ENCODE measurements at regions not wholly inside any gene's neighbourhood (a gene's known extent, or its start where the extent isn't known, plus 50 kb on each side); places are given as distances from the start of the nearest gene placed in this dataset.

DNA sequence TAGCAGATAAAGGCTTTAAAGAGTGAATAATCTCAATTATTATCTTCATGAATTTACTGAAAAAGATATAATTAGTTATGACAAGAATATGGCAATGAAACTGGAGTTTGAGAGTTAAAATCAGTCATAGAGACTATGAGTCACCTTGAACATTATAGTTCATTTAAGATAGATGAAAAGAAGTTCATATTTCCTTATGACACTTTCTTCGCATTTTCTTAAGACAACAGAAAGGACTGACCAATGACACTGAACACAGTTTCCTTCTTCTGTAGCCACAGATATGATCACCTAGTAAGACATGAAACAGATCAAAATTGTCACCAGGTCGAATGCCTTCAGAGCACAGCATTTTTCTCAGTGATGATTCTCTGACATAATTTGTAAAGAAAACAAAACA is 202.1 kb downstream of the KLF12 start:
- Mint-ChIP-seq H3K36me3 (ENCODE audit: low read depth) (peaks cover 3% of the 10 kb centered on the region), H3K4me1 (ENCODE audit: low read depth) (peaks cover 17% of the 10 kb centered on the region), H3K4me3 (no peak overlapping the region), H3K27me3 (ENCODE audit: low read depth) (no peaks in the 10 kb centered on the region), H3K27ac (no peak overlapping the region), H3K9me3 (ENCODE audit: insufficient read depth) (no peaks in the 10 kb centered on the region)
- ChIA-PET POLR2A (no interaction called here), CTCF (no interaction called here)
- ATAC-seq (no peak), DNase-seq (no peak)

DNA sequence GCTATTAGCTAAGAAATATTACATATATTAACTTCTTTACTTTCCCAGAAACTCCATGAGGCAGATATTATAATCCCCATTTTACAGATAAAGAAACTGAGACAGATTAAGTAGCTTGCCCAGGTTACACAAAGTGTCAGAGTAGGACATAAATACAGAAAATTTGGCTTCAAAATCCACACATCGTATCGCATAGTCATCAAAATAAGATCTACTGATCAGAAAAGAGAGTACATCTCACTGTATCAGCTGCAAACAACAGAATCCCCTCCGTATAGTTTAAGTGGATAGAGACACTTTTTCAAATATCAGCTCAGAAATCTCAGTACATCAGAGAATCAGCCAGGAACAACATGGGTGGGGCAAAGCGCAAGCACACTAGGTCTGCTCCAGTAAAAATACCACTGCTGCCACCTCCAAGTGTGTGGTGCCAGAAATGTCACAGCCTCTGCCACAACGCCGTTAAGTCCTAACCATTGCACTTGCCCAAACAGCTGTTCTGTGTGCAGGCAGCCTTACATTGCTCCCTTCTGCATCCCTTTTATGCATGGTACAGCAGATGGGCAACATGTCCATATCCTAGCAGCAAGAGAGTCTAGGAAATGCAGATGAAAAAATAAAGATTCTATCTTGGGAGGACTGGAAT is 204.8 kb downstream of the KLF12 start:
- CTCF ChIA-PET, result no interaction called here
- Mint-ChIP-seq H3K36me3 (ENCODE audit: low read depth) (peaks cover under 1% of the 10 kb centered on the region), H3K4me1 (ENCODE audit: low read depth) (peaks cover 29% of the 10 kb centered on the region), H3K9me3 (ENCODE audit: insufficient read depth) (no peaks in the 10 kb centered on the region), H3K27ac (no peak overlapping the region), H3K27me3 (ENCODE audit: low read depth) (no peaks in the 10 kb centered on the region), H3K4me3 (no peak overlapping the region)
- no peak for DNase-seq
- POLR2A ChIA-PET, result no interaction called here
- ATAC-seq, result no peak

DNA sequence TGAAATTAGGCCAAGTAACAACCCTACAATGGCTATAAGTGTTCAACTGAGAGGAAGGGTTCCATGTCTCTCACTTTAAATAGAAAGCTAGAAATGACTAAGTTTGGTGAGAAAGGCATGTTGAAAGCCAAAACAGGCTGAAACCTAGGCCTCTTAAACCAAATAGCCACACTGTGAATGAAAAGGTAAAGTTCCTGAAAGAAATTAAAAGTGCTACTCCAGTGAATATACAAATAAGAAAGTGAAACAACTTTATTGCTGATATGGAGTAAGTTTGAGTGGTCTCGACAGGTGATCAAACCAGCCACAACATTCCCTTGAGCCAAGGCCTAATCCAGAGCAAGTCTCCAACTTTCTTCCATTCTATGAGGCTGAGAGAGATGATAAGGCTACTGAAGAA is 209.6 kb downstream of the KLF12 start:
- Mint-ChIP-seq H3K27ac (peak overlapping the region; percentile 7), H3K9me3 (ENCODE audit: insufficient read depth) (no peaks in the 10 kb centered on the region), H3K36me3 (ENCODE audit: low read depth) (peaks cover 3% of the 10 kb centered on the region), H3K27me3 (ENCODE audit: low read depth) (no peaks in the 10 kb centered on the region), H3K4me1 (ENCODE audit: low read depth) (peaks cover 21% of the 10 kb centered on the region), H3K4me3 (no peak overlapping the region)
- POLR2A ChIA-PET, result no interaction called here
- DNase-seq (no peak), ATAC-seq (no peak)
- CTCF ChIA-PET, result interaction anchor here (0.7 kb wide), 1 partner anchor 12 kb away, joined by 3 read pairs; no protein-coding TSS in a partner anchor

DNA sequence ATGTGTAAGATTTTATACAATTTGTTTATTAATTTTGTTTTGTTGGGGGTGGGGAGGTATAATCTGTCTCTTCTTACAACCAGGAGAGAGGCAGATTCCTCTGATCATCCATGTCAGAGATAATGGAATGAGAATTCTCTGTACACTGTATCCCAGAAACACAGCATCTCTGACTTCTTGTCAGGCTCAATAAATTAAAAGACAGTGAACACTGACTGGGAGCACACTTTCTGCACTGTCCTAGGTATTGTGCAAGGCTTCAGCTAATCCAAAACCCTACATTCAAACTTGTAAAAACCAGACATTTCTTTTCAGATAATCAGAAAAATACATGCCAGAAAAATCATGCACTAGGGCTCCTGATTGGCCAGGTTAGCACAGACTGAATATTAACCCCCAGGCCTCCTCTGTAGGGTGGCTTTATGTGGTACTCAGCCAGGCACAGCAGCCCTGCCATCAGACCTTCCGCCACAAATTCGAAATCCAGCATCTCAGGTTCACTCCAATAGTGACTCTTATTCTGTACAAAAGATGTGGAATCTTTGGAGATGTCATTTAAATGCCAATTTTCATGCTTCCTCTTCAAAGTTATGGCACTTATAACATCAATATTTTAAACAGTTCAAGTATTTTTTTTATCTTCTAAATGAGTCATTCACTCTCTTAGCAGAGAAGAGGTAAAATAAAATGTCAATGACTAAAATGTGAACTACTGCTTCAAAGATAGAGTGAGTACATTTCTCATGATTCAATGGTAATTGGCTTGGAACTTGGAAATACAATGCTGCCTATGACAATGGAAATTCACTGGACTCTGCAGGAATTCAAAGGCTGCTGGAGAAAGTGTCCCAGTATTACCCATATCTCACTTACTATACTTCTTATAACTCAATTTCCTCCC is 211.5 kb downstream of the KLF12 start:
- H3K27ac Mint-ChIP-seq, result no peak overlapping the region
- ATAC-seq, result no peak
- no peak for DNase-seq
- peaks cover 3% of the 10 kb centered on the region for H3K36me3 Mint-ChIP-seq (ENCODE audit: low read depth)
- ChIA-PET CTCF (interaction anchor here (1.6 kb wide), 1 partner anchor 10 kb away, joined by 3 read pairs; no protein-coding TSS in a partner anchor), POLR2A (interaction anchor here (0.9 kb wide), 1 partner anchor 24 kb away, joined by 3 read pairs; no protein-coding TSS in a partner anchor)
- H3K27me3 Mint-ChIP-seq (ENCODE audit: low read depth), result no peaks in the 10 kb centered on the region
- H3K4me3 Mint-ChIP-seq, result no peak overlapping the region
- peaks cover 21% of the 10 kb centered on the region for H3K4me1 Mint-ChIP-seq (ENCODE audit: low read depth)
- no peaks in the 10 kb centered on the region for H3K9me3 Mint-ChIP-seq (ENCODE audit: insufficient read depth)

DNA sequence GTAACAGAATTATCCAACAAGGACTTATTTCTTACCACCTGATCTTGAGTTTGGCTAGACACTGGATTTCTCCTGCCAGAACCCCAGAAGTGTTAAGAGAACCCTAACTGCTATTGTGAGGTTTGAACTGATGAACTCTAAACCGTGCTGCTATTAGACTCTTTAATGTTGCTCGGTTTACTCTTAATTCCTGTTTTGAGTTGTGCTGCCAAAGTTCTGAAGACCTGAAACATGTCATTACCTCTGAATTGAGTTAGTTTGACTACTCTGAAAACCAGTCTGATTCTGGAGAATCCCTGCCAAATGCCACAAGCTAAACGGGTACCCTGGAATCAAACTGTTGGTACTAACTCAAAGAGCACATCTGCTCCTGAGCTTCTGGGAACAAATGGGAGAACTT is 215.5 kb downstream of the KLF12 start:
- CTCF ChIA-PET, result interaction anchor here (1.1 kb wide), 1 partner anchor 368 kb away, joined by 3 read pairs; no protein-coding TSS in a partner anchor
- Mint-ChIP-seq H3K27ac (no peak overlapping the region), H3K27me3 (ENCODE audit: low read depth) (no peaks in the 10 kb centered on the region), H3K36me3 (ENCODE audit: low read depth) (no peaks in the 10 kb centered on the region), H3K4me1 (ENCODE audit: low read depth) (peaks cover 3% of the 10 kb centered on the region), H3K4me3 (no peak overlapping the region), H3K9me3 (ENCODE audit: insufficient read depth) (no peaks in the 10 kb centered on the region)
- POLR2A ChIA-PET, result no interaction called here
- no peak for DNase-seq
- no peak for ATAC-seq

DNA sequence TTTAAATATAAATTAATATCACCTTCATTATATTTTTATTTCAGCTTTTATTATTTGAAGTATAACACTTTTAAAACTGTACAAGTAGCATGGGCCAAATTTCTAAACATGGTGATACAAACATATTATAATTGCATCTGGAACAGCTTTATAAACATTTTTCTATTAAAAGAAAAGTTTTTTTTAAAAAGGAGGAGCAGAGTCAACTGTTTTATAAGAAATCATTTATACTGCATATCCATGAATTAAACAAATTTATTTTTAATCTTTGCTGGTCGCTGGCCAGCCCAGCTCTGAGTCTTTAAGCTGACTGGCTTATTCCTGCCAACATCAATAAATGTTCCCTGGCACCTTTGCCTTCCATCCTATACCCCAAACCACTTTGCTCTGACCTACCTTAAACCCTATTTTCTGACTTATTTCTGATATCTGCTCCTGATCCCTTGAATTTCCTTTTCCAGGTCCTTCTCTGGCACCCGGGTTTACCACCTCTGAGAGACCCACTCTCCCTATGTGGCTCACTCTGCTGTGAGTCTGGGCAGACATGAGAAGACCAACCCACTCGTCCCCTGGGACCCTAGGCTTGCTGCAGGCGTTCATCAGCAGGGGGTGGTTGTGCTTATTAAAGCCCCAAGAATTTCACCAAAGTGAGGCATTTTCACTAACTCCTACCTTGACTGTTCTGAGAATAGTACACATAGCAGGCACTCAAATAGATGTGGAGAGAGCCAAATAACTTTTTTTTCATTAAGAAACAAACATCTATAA is 220.3 kb downstream of the KLF12 start:
- POLR2A ChIA-PET, result no interaction called here
- ATAC-seq (no peak), DNase-seq (no peak)
- no peaks in the 10 kb centered on the region for H3K9me3 Mint-ChIP-seq (ENCODE audit: insufficient read depth)
- H3K27me3 Mint-ChIP-seq (ENCODE audit: low read depth), result no peaks in the 10 kb centered on the region
- CTCF ChIA-PET, result no interaction called here
- no peaks in the 10 kb centered on the region for H3K36me3 Mint-ChIP-seq (ENCODE audit: low read depth)
- no peak overlapping the region for H3K4me3 Mint-ChIP-seq
- H3K27ac Mint-ChIP-seq, result peak overlapping the region; percentile 39
- H3K4me1 Mint-ChIP-seq (ENCODE audit: low read depth), result no peaks in the 10 kb centered on the region

DNA sequence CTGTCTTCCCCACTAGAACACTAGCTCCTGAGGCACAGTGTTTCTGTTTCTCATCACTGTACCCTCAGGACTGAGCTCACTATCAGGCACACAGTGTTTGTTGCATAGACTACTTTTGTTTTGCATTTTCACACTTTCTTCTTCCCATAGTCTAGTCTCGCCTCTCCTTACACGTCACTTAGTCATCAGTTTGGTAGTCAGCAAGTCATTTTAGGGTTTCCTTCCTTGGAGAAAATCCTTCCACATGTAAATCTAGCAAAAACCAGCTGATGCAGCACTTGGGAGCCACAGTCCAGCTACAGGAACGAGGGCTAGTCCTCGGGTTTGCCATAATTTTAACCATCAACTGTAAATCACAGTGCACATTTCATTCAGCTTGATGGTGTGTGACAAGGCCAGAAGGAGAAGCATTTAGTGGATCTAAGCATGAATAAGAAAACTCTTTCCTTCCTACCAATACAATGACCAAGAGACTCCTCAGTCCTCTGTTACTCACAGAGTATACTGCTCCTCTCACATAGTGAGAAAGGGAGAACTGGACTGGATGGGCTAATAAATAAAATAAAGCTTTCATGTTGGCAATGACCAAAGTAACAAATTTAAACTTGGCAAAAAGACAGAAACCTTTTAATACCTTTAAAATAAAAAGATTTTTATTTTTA is 221.0 kb downstream of the KLF12 start:
- H3K36me3 Mint-ChIP-seq (ENCODE audit: low read depth), result no peaks in the 10 kb centered on the region
- H3K27me3 Mint-ChIP-seq (ENCODE audit: low read depth), result no peaks in the 10 kb centered on the region
- POLR2A ChIA-PET, result no interaction called here
- DNase-seq, result no peak
- ATAC-seq, result no peak
- CTCF ChIA-PET, result interaction anchor here (0.9 kb wide), 2 partner anchors 9 to 29 kb away, joined by 3 to 4 read pairs; no protein-coding TSS in a partner anchor
- no peaks in the 10 kb centered on the region for H3K9me3 Mint-ChIP-seq (ENCODE audit: insufficient read depth)
- no peaks in the 10 kb centered on the region for H3K4me1 Mint-ChIP-seq (ENCODE audit: low read depth)
- no peak overlapping the region for H3K4me3 Mint-ChIP-seq
- H3K27ac Mint-ChIP-seq, result no peak overlapping the region

DNA sequence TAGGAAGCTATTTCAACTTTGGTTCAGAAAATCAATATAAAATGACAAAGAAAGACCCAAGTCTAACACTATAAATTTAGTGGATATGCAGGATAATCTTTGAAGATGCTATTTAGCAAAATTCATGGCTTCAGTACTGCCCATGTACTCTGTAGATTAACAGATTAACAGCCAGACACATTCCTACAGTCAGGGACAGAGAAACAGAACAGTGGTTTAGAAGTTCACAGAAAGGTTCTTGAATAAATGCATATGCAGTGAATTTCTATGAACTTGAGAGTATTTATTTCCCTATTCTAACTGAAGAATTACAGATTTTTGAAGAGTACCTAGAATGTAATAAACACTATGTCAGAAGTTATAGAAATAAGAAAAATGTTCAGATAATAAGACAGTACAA is 222.8 kb downstream of the KLF12 start:
- ChIA-PET CTCF (no interaction called here), POLR2A (no interaction called here)
- Mint-ChIP-seq H3K36me3 (ENCODE audit: low read depth) (no peaks in the 10 kb centered on the region), H3K27ac (no peak overlapping the region), H3K4me3 (no peak overlapping the region), H3K27me3 (ENCODE audit: low read depth) (no peaks in the 10 kb centered on the region), H3K4me1 (ENCODE audit: low read depth) (no peaks in the 10 kb centered on the region), H3K9me3 (ENCODE audit: insufficient read depth) (no peaks in the 10 kb centered on the region)
- ATAC-seq, result no peak
- DNase-seq, result no peak

DNA sequence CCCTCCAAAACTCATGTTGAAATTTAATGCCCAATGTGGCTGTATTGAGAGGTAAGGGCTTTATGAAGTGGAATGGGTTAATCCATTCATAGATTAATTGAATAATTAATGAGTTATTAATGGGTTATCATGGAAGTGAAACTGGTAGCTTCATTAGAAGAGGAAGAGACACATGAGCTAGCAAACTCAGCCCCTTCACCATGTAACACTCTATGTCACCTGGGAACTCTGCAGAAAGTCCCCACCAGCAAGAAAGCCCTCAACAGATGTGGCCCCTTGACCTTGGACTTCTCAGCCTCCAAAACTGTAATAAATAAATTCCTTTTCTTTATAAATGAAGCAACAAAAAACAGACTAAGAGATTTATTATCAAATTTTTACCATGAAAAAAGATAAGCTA is 223.5 kb downstream of the KLF12 start:
- Mint-ChIP-seq H3K36me3 (ENCODE audit: low read depth) (no peaks in the 10 kb centered on the region), H3K4me1 (ENCODE audit: low read depth) (no peaks in the 10 kb centered on the region), H3K4me3 (no peak overlapping the region), H3K27ac (no peak overlapping the region), H3K9me3 (ENCODE audit: insufficient read depth) (no peaks in the 10 kb centered on the region), H3K27me3 (ENCODE audit: low read depth) (no peaks in the 10 kb centered on the region)
- DNase-seq (no peak), ATAC-seq (no peak)
- CTCF ChIA-PET, result no interaction called here
- POLR2A ChIA-PET, result no interaction called here

DNA sequence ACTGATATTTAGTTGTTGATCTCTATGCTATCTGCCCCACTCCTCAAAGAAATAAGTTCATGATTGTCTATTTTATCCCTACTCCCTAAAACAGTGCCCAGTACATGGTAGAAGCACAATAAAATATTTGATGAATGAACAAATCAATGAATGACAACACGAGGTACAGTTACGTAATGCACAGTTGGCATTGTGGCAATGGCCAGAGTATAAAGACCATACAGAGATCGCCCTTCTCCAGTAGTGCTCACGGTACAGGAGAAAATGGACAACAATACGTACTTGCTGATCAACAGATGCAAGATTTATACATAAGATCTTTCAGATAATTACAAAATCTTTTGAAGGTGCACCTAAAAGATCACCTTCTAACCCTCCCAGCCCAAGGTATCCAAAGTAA is 225.4 kb downstream of the KLF12 start:
- CTCF ChIA-PET, result no interaction called here
- DNase-seq (no peak), ATAC-seq (no peak)
- POLR2A ChIA-PET, result no interaction called here
- peaks cover 2% of the 10 kb centered on the region for H3K36me3 Mint-ChIP-seq (ENCODE audit: low read depth)
- no peak overlapping the region for H3K27ac Mint-ChIP-seq
- no peaks in the 10 kb centered on the region for H3K27me3 Mint-ChIP-seq (ENCODE audit: low read depth)
- no peak overlapping the region for H3K4me3 Mint-ChIP-seq
- H3K9me3 Mint-ChIP-seq (ENCODE audit: insufficient read depth), result no peaks in the 10 kb centered on the region
- H3K4me1 Mint-ChIP-seq (ENCODE audit: low read depth), result no peaks in the 10 kb centered on the region

DNA sequence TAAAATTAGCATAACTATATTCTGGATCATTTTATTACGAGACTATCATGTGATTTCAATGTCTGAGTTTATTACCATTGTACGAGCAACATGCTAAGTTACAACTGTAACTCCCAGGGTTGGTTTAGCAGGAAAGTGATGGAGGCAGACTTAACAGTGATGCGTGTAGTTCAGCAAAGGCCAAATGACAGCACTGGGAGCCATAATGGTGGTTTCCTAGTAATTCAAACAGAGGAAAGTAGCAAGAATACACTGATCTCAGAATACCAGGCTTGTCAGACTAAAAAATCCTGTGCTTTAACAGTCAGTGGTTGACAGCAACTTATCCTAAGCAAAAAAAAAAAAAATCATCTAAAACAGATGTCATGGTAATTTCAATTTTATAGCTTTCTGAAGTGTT is 229.6 kb downstream of the KLF12 start:
- POLR2A ChIA-PET, result no interaction called here
- no peaks in the 10 kb centered on the region for H3K4me1 Mint-ChIP-seq (ENCODE audit: low read depth)
- H3K9me3 Mint-ChIP-seq (ENCODE audit: insufficient read depth), result no peaks in the 10 kb centered on the region
- no peak overlapping the region for H3K4me3 Mint-ChIP-seq
- H3K27ac Mint-ChIP-seq, result no peak overlapping the region
- peaks cover 2% of the 10 kb centered on the region for H3K36me3 Mint-ChIP-seq (ENCODE audit: low read depth)
- CTCF ChIA-PET, result no interaction called here
- no peaks in the 10 kb centered on the region for H3K27me3 Mint-ChIP-seq (ENCODE audit: low read depth)
- ATAC-seq, result no peak
- DNase-seq, result no peak

DNA sequence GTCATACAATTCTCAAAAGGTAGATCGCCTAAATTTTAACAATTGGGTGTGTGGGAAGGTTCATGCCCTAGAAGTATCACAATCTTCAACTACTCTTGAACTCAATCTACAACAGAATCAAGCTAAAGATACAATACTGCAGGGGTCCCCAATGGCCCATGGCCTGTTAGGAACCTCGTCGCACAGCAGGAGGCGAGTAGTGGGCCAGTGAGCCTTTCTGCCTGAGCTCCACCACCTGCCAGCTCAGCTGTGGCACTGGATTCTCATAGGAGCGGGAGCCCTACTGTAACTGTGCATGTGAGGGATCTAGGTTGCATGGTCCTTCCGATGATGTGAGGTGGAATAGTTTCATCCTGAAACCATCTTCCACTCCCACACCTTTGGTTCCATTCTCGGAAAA is 230.6 kb downstream of the KLF12 start:
- ATAC-seq (no peak), DNase-seq (no peak)
- no peaks in the 10 kb centered on the region for H3K27me3 Mint-ChIP-seq (ENCODE audit: low read depth)
- H3K4me3 Mint-ChIP-seq, result no peak overlapping the region
- peaks cover 2% of the 10 kb centered on the region for H3K36me3 Mint-ChIP-seq (ENCODE audit: low read depth)
- no peaks in the 10 kb centered on the region for H3K9me3 Mint-ChIP-seq (ENCODE audit: insufficient read depth)
- ChIA-PET POLR2A (no interaction called here), CTCF (no interaction called here)
- no peaks in the 10 kb centered on the region for H3K4me1 Mint-ChIP-seq (ENCODE audit: low read depth)
- no peak overlapping the region for H3K27ac Mint-ChIP-seq
